GM18517 (cell line): ENCODE measurements at regions not wholly inside any gene's neighbourhood (a gene's known extent, or its start where the extent isn't known, plus 50 kb on each side); places are given as distances from the start of the nearest gene placed in this dataset.

Experiments
- ATAC-seq: cut with Tn5 transposase; IDR thresholded peaks from one replicate; pipeline ENCODE4 v1.9.1; 2021; ENCODE audit warnings: mild to moderate bottlenecking, moderate library complexity; ENCODE audit not compliant: unreplicated experiment

DNA sequence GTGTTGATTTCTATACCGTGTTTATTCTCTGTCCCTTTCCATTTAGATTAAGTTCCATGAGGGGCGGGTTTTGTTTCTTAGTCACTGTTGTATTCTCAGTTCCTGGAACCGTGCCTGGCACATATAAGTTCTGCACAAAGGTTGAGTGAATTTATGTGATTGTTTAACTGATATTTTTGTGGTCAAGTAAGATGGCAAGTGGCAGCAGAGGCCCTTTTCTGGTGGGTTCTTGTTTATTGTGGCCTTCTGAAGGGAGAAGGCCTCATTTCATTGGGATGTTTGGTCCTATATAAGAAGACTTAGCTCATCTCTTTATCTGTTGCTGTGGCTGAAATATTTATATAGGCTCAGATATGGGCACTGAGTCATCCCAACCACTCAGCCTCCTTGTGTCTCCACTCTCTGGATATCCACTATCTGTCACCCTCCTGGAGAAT lies 262.5 kb downstream of the PSAT1 start:
- ATAC-seq, result no peak

DNA sequence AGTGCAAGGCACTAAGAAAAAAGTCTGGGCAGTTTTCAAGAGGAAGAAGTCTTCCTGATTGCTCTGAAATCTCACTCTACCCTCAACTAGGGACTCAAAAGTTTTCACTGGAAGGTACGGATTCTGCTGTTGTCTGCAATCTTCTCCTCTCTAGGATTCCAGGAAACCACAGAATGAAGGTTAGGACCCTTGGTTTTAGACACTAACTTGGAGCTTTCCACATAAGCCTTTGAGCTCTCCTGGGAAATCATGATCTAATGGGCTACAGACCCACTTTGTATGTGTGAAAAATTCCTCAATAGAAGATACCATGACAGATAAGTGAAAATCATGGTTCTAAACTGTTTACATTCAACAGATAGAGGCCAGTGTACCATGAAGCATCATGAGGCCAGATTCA lies 265.1 kb downstream of the PSAT1 start:
- ATAC-seq, result no peak

DNA sequence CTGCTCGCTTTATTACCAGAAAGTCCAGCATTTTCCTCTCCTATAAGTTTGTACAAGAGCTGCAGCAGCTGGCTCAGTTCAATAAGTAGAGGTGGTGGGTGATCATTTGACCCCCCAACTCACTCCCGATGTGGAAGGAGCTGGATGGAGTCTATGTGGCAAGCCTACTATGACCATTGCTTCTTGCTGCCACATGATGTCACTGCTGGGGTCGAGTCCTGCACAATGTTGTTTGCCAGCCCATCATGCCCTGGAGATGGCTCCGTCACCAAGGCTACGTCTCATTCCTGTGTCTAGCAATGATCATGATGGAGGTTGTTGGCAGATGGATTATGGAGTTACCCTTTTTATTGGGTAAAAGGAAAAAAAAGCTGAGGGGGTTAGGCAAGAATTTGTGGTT lies 266.3 kb downstream of the PSAT1 start:
- ATAC-seq, result no peak

DNA sequence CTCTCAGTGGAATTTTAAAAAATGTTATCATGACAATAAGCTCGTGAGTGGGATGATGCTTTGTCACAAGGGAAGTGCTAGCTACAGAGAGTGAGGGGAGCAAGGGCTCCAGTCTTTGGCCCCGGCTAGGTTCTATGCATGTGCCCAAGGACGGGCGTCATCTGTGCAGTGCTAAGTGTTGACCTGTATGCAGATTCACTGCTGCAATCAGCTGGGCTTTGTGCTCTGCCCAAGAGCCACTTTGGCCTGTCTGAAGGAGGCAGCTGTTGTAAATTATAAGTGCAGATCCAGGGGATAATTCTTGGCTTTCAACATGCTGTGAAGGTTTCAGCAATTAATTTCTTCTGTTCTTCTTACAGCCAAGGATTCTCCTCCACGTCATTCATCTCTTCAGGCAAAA lies 268.6 kb downstream of the PSAT1 start:
- no peak for ATAC-seq

DNA sequence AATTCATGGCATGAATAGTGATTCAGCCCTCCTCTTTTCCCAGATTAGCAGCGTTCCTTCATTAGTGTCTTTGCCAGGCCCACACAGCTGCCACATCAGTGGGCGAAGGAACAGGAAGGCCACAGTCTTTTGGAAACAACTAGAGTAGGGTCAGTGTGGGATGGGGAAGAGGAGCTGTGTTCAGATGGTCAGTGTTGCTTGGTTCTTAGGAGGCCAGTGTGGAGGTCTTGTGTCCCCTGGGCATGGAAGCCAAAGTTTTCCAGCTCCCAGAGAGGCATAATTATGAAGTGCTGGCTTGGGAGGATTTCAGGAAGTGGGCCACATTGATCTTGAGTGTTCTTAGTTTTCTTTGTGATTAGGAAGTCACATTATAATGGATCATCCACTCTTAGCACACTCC lies 269.6 kb downstream of the PSAT1 start:
- no peak for ATAC-seq

DNA sequence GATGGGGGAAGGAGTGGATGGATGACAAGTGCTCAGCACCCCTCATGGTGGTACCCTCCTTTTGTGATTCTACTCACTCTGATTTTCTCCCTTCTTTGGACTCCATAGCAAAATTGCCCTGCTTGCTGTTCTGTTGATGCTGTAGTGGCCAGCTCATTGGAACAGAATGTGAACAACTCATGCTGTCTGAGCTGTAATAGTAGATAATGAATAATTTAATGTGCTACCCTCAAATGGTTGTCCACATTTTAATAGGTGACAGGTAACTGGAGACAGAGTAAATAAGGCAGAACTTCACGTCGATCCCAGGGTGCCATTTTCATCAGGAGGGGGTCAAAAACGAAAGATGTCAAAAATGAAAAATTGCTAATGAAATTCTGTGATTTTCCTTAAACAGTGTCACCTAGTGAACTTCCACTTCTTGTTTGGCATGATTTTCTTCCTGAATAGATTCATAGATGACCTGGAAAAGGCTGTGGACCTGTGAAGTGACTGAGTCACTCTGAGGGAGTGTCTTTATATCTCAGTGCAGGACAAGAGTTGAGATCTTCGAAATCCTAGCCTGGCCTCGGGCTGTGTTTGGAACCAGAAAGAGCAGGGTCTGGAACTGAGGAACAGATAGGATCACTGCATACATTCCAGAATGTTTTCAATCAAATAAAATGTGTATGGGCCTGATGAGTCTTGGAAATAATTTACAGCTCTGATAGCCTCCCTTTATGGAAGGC lies 270.2 kb downstream of the PSAT1 start:
- no peak for ATAC-seq

DNA sequence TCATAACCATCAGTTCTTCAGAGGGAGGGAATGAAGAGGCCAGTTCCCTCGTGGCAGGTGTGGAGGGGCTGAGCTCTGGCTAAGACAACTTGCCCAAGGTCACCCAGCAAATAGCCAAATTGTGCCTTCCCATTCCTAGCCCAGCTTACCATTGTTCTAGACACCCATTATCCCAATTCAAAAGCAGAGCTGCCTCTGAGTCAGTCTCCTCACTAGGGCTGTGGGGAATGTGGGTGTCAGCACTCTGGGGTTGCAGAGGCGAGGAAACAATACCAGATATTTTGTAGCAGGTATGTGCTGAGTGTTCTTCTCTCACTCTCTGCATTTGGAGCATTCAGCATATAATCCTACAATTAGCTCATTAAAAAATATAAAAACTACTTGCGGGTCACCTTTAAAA lies 270.8 kb downstream of the PSAT1 start:
- ATAC-seq, result no peak

DNA sequence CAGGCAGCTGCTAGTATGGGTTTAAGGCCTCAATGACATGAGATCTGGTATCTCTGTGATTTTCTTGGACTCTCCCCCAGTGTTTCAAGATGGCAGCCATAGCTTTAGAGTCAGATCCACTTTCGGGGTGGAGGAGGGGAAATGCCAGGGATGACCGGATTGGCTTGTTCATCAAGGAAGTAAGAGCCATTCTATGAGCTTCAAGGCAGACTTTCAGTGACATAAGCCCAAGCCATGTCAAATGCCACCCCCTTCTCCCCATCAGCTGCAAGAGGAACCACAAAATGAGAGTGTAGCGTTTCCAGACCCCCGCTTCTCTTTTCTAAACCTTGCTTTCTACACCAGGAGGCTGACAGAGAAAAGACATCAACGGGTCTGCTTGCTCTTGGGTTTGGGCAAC lies 271.8 kb downstream of the PSAT1 start:
- ATAC-seq, result no peak

DNA sequence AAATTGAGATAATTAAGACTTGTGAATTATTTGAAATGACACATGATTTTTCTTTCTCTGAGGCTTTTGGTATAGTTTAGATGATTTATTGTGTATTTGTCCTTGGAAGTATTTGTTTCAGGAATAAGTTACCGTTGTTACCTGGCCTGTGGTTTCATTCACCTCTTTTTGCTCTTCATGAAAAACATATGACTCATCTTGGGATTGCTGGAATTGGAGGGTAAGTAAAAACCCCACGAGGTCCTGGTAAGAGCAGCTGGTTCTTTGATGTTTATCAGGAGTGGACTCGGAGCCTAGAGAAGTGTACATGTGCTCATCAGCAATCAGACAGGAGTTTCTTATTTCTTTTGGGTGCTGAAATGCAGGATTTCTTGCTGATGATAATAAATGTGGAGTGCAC lies 275.3 kb downstream of the PSAT1 start:
- ATAC-seq, result no peak

DNA sequence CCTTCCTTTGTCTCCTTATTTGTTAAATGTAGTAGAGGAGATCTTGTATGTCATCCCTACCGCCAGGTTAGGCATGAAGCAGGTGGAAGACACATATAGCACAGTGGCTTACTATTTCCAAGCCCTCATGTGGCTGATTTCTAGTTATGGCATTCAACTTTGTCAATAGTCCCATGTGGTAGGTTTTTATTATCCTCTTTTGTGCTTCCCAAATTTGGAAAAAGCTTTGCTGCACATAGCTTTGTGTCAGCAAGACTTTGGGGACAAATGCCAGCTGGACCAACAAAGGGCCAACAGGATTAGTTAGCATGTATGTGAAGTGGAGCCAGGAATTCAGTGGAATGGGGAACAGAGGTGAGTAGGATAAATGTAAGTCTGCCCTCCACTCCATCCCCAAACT lies 276.3 kb downstream of the PSAT1 start:
- no peak for ATAC-seq

DNA sequence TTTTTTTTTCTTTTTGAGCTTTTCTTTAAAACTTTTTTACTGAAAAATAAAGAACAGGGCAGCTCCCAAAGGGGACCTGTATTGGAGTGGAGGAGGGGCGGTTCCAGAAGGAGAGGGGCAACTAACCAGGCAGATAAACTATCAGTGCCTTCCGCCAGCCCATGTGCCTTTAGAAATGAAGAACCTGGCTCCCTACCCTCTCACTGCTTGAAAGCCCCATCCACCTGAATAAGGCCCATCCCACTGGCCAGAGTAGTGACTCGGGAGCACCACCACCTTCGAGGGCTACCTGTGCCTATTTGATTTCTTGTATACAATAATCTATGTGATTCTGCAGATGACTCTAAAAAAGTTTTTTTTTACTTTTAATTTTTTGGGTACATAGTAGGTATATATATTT lies 276.7 kb downstream of the PSAT1 start:
- no peak for ATAC-seq

DNA sequence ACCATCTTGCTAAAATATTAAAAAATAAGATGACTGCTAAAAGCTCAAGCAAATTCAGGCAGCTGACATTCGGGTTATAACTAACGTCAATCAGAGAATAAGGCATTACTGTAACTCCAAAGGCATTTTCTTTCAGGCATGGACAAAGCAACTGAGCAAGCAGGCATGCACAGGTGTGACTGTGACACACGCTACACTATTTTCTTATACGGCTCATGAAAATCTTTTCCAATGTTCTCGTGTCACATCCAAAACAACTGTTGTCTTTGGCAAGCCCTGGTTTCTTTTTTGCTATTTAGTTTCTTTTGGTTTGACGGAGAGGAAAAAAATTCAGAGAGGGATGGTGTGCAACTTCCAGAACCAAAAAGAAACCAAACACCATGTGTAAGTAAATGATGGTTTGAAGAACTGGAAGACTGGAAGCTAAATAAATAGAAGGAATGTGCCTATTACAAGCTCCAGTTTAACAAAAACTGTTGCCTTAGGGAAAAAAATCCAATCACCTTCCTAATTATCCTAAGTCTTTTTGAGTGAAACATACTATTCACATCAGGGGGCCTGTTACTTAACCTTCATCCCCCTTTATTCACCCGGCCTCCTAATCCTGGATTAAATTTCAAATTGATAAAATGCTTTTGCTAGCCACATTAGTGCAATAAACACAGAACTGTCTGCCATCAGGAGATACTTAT lies 277.6 kb downstream of the PSAT1 start:
- no peak for ATAC-seq

DNA sequence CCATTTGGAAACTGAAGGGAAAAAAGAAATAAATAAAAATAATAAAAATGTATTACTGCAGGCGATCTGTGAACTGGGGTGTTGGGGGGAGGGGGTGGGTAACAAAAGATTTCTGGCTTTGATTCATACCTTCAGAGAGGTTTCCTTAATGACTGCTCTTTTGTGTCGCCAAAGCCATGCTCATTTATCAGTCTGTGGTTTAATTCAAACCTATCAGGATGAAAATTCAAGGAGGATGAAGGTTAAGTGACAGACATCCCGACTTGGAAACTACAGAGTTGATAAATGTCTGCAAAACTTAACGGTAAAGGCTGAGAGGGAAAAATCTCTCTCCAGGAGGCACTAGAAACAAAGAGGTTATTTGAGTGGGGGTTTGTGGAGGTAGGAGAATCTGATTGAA lies 278.2 kb downstream of the PSAT1 start:
- no peak for ATAC-seq

DNA sequence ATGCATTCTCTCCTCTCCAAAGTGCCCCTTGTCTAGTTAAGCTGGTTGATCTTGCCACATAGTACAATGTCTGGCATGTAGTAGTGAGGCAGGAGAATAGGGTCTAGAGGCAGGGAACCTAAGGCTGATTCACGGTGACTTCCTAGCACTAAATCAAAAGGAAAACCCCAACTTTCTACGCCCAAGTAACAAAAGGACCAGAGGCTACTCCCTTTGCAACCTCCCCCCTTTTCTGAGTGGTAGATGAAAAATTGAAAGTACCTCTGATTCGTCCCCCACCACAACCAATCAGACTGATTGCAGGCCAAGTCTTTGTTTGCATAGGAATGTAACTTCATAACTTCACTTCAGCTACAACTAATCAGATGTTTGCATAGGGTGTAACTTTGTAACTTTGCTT lies 278.8 kb downstream of the PSAT1 start:
- no peak for ATAC-seq

DNA sequence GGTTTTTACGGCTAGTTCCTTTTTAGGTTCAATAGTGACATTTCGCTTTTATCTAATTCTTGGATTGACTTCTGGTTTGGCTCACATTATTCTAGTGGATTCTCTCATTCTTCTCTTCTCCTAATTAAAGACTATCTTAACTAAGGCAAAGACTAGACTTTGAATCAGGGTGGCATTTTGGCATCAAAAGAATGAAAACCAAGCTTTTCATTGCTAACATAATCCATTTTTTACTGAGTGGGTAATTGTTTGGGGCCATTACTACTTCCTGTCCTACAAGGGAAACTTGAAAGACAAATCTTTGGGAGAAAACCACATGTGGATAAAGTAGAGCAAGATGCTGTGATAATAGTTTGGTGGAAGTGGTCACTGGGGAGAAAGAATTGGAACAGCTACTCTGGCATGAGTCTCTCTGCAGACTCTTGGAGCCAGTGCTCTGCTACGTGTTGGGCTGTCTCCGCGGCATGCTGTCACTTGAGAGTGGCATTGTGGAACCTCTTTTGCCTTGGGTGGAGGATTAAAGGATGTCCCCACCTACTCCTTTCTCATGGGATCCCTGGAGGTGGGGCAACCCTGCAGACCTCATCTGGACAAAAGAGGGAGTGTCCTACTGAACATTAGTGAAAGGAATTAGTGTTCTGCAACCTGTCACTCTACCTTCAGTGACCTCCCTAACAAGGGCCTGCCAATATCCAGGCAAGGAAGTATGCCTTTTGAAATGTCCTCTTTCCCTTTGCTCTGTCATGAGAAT lies 280.4 kb downstream of the PSAT1 start:
- ATAC-seq, result no peak

DNA sequence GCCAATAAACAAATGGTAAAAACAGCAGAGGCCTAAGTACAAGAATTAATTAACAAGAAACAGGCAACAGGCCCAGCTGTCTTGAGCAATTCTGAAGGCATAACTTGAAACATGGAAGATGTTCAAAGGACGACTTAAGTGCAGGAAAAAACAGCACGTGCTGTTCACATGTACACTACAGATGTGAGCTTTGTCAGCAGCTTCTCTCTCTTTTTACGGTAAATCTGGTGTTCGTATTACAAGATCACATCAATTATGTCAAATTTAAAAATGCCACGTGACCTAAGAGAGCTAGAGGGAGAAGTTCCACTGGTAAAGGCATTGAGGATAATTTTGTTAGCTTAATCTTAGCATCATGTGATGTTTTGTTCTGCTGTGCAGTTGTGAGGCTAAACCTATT lies 281.1 kb downstream of the PSAT1 start:
- no peak for ATAC-seq

DNA sequence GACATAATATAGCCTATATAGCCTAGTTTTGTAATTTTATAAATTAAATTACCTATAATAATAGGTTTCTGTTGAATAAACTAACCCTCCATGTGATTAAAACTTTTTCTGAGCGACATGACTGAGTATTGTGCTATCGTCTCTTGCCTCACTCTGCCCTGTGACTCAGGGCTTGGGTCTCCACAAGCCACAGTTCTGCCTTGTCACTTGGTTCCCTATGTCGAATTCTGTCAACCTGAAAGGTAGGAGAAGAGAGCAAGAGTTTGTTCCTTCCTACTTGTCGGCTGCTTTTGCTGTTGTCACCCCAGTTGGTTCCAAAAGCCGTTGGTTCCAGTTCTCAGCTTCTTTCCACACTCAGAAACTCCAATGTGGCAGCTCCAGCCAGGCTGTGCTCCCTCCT lies 285.9 kb downstream of the PSAT1 start:
- no peak for ATAC-seq

DNA sequence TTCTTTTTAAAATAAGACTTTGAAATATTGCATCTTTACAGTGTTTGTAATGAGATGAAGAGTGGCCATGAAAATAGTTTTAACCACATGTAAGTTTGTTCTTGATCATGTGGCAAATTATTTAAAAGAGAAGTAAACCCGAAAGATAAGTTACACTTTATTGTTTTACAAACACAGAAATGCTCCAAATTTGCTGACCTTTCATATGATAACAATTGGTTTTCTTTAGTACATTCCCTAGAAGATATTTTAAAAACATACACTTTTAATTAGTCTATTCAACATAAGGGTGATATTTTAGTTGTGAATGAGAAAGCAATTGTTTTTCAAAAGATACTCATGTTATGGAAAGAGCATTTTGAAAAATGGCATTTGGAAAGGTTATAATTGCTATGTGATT lies 287.7 kb downstream of the PSAT1 start:
- ATAC-seq, result no peak

DNA sequence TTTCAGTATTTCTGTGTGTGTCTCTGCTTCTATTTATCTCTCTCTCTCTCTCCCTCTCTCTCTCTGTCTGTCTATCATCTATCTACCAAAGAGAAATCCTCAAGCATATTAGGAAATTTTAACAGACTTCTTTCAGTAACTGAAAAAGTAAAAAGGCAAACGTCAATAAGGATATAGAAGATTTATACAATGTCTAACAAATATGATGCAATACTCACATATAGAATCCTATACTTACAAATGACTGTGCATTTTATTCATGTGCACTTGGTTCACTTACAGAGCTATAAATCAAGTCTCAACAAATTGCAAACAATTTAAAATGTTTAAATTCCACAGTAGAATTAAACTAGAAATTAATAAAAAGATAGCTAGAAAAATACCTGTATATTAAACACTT lies 289.0 kb downstream of the PSAT1 start:
- no peak for ATAC-seq

DNA sequence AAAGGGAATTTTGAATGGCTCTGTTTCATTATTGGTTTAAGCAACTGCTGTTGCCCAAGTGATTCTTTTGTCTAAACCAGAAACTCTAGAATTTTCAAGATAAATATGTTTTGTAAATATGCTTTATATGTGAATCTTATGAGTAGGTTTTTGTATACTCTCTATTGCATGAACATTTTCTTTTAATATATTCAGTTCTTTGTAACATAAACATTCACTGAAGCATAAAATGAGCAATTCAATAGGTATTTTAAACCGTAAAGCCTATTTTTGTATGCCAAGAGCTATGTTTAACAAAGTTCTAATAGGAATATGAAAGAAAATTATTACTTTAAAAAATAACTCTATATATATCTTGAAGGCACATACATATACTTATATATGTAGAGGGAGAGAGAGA lies 293.1 kb downstream of the PSAT1 start:
- no peak for ATAC-seq

DNA sequence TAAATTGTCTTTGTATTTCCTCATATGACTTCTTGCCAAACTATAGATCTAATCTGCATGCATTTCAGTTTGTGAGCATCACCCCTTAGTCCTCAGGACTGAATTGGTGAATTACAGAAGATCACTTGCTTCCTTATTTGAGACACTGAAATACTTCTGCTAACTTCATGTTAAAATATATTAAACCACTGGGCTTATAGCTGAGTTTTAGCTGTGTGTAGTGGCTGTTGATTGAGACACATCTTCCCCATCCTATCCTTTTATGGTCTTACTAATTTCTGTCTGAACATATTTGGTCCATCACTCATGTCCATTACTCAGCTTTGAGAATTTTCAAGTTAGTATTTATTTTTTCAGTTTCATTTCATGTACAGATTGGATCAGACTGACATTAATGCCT lies 295.9 kb downstream of the PSAT1 start:
- no peak for ATAC-seq
